ENCODE measurements at regions not wholly inside any gene's neighbourhood (a gene's known extent, or its start where the extent isn't known, plus 50 kb on each side); places are given as distances from the start of the nearest gene placed in this dataset.

DNA sequence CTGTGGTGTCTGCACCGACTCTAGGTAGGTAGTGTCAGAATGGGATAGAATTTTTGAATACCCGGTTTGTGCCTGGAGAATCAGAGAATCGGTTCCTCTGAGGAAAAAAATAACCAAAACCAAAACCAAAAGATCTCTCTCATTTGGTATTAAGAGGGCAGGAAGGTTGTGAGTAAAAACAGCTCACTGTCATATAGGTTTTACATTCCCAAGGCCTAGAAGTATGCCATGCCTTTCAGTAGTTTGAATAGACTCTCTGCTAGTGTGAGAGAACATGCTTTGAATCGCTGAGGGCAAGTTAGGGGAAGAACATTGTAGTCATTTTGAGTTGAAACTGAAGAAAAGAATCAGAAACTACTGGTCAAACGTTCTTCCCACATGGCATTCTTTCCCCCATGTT, 411.4 kb upstream of the CD180 start:
- no peaks in the 10 kb centered on the region for H3K79me2 ChIP-seq (ENCODE audit: insufficient read depth, low read length)
- H3F3A ChIP-seq (ENCODE audit: insufficient read depth), result no peaks in the 10 kb centered on the region
- no peaks in the 10 kb centered on the region for H4K20me1 ChIP-seq (ENCODE audit: low read depth, low read length)
- H2AFZ ChIP-seq (ENCODE audit: low read depth, low read length, severe bottlenecking), result no peak overlapping the region
- H3K9me3 ChIP-seq (ENCODE audit: insufficient read depth, low read length), result no peaks in the 10 kb centered on the region
- H3K36me3 ChIP-seq (ENCODE audit: low read length), result no peaks in the 10 kb centered on the region
- H3K4me2 ChIP-seq (ENCODE audit: low read depth, low read length, poor library complexity, severe bottlenecking), result no peak overlapping the region
- no peak overlapping the region for H3K9ac ChIP-seq (ENCODE audit: low read length)
- H3K9me2 ChIP-seq (replicated peaks; ENCODE audit: insufficient read depth, low read length), result no peaks in the 10 kb centered on the region
- H3K27ac ChIP-seq (ENCODE audit: low read depth, low read length), result no peak overlapping the region
- no peaks in the 10 kb centered on the region for H3K27me3 ChIP-seq (ENCODE audit: low read length)
- TF ChIP-seq, protein P1, sequence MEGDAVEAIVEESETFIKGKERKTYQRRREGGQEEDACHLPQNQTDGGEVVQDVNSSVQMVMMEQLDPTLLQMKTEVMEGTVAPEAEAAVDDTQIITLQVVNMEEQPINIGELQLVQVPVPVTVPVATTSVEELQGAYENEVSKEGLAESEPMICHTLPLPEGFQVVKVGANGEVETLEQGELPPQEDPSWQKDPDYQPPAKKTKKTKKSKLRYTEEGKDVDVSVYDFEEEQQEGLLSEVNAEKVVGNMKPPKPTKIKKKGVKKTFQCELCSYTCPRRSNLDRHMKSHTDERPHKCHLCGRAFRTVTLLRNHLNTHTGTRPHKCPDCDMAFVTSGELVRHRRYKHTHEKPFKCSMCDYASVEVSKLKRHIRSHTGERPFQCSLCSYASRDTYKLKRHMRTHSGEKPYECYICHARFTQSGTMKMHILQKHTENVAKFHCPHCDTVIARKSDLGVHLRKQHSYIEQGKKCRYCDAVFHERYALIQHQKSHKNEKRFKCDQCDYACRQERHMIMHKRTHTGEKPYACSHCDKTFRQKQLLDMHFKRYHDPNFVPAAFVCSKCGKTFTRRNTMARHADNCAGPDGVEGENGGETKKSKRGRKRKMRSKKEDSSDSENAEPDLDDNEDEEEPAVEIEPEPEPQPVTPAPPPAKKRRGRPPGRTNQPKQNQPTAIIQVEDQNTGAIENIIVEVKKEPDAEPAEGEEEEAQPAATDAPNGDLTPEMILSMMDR (IDR thresholded peaks at IDR 0.05; ENCODE audit: insufficient read depth, low read length, poor library complexity, severe bottlenecking), result no peak
- no peak for TF ChIP-seq EZH2phosphoT487 (conservative IDR thresholded peaks at IDR 0.05; ENCODE audit: low read length)
- H3K4me3 ChIP-seq (ENCODE audit: insufficient read depth, low read length, poor library complexity, severe bottlenecking), result no peak overlapping the region

DNA sequence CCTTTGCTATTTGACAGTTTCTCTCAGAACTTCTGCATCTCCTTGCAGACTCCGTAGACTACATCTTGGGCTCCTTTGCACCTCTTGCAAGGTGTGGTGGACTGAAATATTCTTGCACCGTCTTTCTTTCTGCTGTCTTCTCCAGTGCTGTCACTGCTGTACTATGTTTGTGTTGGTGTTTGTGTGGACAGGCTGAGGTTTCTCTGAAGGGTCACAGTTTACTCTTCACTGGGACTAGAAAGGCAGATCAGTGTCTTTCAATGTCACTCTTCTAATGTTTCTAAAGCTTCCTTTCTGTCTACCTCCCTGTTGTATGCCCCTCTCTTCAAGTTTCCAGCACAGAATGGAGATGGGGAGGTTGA, 410.0 kb upstream of the CD180 start:
- no peaks in the 10 kb centered on the region for H3K9me2 ChIP-seq (replicated peaks; ENCODE audit: insufficient read depth, low read length)
- no peak overlapping the region for H3K27ac ChIP-seq (ENCODE audit: low read depth, low read length)
- no peak overlapping the region for H2AFZ ChIP-seq (ENCODE audit: low read depth, low read length, severe bottlenecking)
- H3K9me3 ChIP-seq (ENCODE audit: insufficient read depth, low read length), result no peaks in the 10 kb centered on the region
- no peaks in the 10 kb centered on the region for H3K79me2 ChIP-seq (ENCODE audit: insufficient read depth, low read length)
- H4K20me1 ChIP-seq (ENCODE audit: low read depth, low read length), result no peaks in the 10 kb centered on the region
- TF ChIP-seq, protein P1 (IDR thresholded peaks at IDR 0.05; ENCODE audit: insufficient read depth, low read length, poor library complexity, severe bottlenecking), result no peak
- TF ChIP-seq EZH2phosphoT487 (conservative IDR thresholded peaks at IDR 0.05; ENCODE audit: low read length), result no peak
- H3K27me3 ChIP-seq (ENCODE audit: low read length), result no peaks in the 10 kb centered on the region
- H3K36me3 ChIP-seq (ENCODE audit: low read length), result no peaks in the 10 kb centered on the region
- H3K4me3 ChIP-seq (ENCODE audit: insufficient read depth, low read length, poor library complexity, severe bottlenecking), result no peak overlapping the region
- no peak overlapping the region for H3K4me2 ChIP-seq (ENCODE audit: low read depth, low read length, poor library complexity, severe bottlenecking)
- no peak overlapping the region for H3K9ac ChIP-seq (ENCODE audit: low read length)
- H3F3A ChIP-seq (ENCODE audit: insufficient read depth), result no peaks in the 10 kb centered on the region

DNA sequence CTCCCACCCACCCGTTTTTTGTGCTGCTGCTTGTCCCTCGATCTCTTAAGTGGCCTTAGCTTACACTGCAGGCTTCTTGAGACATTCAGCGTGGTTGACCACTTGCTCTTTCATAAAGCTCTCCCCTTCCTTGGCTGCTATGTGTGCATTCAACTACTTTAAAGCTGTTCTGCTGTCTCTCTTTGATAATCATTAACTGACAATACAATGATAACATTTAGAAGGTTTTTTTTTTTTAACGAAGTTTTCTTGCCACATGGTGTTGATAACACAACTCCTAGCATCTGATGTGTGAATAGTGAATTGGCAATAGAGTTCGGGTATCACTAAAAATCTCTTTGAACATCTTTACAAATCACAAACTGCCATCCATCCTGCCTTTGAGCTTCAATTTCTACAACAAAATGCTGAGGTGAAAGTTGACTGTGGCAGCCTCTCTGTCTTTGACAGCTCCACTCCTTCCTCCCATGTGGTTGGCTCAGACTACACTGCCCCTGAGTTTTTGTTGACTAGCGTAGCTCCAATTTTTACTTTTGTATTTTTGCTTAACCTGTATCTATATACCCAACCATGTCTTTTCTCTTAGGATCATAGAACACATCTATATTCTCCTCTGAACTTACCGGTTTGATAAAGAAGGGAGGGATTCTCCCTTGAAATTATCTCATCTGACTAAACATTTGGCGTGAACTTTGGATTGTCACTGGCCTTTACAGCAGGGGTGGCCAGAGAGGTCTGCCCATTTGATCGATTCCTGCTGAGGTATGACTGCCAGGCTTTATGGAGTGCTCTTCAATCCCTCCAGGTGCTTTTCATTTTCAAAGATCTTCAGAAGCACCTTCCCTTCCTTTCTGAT, 409.4 kb upstream of the CD180 start:
- H4K20me1 ChIP-seq (ENCODE audit: low read depth, low read length), result no peaks in the 10 kb centered on the region
- no peaks in the 10 kb centered on the region for H3K27me3 ChIP-seq (ENCODE audit: low read length)
- H3K4me2 ChIP-seq (ENCODE audit: low read depth, low read length, poor library complexity, severe bottlenecking), result no peak overlapping the region
- no peaks in the 10 kb centered on the region for H3K79me2 ChIP-seq (ENCODE audit: insufficient read depth, low read length)
- H3K9ac ChIP-seq (ENCODE audit: low read length), result no peak overlapping the region
- no peaks in the 10 kb centered on the region for H3K9me2 ChIP-seq (replicated peaks; ENCODE audit: insufficient read depth, low read length)
- H3K4me3 ChIP-seq (ENCODE audit: insufficient read depth, low read length, poor library complexity, severe bottlenecking), result no peak overlapping the region
- no peaks in the 10 kb centered on the region for H3K9me3 ChIP-seq (ENCODE audit: insufficient read depth, low read length)
- H3K27ac ChIP-seq (ENCODE audit: low read depth, low read length), result no peak overlapping the region
- no peaks in the 10 kb centered on the region for H3K36me3 ChIP-seq (ENCODE audit: low read length)
- no peak overlapping the region for H2AFZ ChIP-seq (ENCODE audit: low read depth, low read length, severe bottlenecking)
- H3F3A ChIP-seq (ENCODE audit: insufficient read depth), result no peaks in the 10 kb centered on the region
- TF ChIP-seq, protein P1 (IDR thresholded peaks at IDR 0.05; ENCODE audit: insufficient read depth, low read length, poor library complexity, severe bottlenecking), result no peak
- TF ChIP-seq EZH2phosphoT487 (conservative IDR thresholded peaks at IDR 0.05; ENCODE audit: low read length), result no peak
